GF-D8 (cell line): ENCODE measurements at regions not wholly inside any gene's neighbourhood (a gene's known extent, or its start where the extent isn't known, plus 50 kb on each side); places are given as distances from the start of the nearest gene placed in this dataset.

ENCODE experiments used
- DNase-seq: peaks from one replicate; lab custom pipeline; 2025; lab: John Stamatoyannopoulos, UW

DNA sequence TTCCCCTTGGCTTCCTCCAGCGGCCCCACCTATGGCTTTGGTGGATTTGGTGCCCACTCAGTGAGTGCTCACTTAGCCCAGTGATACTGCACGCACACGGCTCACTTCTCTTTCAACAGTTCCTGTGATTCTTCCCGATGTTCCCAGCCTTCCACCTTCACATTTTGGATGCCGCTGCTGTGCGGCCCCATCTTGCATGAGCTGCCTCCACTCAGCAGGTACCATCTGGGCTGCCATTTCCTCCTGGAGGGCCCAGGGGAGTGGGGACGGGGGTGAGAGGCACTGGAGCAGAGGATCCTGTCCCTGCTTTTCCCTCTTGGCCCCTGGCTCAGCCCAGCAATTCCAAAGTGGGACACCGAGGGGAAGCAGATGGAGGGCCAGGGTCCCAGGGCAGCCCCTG, 323.3 kb upstream of the ZNF32 start:
- DNase-seq: no peak

DNA sequence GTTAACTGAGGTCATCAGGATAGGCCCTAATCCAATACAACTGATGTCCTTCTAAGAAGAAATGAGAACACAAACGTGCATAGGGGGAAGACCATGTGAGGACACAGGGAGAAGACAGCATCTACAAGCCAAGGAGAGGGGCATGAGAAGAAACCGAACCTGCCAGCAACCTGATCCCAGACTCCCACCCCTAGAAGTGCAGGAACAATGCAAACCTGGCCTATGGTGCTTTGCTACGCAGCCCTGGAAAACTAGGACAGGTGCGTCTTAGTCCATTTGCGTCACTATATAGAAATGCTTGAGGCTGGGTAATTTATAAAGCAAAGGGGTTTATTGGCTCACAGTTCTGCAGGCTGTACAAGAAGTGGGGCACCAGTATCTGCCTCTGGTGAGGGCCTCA, 322.6 kb upstream of the ZNF32 start:
- DNase-seq: no peak

DNA sequence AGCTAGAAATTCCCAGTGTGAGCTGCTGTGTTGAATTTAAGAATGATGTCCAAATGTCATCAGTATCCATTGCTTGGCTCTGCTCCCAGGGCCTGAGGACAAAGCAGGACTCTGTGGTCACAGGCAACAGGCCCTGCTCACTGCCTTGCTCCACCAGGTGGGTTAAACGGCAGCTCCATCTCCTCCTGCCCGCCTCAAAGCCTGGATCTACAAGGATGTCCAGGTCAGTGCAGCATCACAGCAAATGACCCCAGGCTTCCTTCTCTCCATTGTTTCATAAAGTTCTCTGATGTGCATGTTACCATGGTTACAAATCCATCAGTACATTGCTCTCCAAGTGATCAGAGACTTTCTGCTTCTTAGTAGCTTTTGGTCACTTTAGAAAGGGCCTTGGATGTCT, 322.0 kb upstream of the ZNF32 start:
- no peak for DNase-seq

DNA sequence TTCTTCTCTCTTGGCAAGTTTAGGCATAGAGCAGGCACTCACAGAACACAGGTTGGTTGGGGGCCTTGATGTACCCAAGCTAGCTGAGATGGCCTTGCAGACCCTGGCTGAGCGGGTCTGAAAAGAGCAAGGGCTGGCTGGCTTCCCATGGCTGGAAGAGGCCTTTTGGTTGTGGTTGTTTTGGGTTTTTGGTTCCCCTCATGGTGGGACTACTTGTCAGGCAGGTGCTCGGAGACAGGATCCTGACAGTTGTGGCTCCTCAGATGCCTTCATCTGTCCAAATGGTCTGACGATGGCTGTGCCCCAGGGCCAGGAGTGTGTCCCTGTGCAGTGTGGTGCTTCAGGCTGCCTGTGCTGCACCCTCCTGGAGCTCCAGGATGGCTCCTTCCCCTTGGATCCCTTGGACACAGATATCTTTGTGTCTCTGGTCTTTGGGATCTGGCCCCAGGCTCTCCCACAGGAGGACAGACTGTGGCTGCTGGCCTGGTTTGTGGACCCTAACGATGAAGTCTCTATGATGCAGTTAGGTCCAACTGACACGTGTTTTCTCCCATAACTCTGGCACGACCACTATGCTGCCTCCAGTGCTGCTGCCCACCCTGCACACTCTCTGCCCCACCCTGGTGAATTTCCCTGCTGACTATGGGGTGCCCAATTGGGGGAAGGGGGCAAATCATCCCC, 321.5 kb upstream of the ZNF32 start:
- no peak for DNase-seq

DNA sequence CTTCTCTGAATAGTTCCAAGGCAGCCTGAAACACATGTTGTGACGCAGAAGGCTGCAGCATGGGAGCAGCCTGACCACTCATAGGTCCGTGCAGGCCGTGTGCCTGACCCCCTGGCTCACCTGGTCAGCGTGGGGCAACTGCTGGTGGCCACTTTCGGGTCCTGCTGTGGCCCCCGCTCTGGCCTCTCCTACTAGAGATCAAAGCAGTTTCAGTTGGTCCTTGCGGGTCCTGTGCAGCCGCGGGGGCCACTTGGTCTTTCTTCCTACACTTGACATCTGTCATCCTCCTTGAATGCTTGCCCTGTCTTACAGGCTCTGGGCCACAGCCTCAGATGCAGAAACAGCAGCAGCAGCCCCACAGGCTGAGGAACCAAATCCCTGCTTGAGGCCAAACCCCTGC, 320.8 kb upstream of the ZNF32 start:
- DNase-seq: no peak

DNA sequence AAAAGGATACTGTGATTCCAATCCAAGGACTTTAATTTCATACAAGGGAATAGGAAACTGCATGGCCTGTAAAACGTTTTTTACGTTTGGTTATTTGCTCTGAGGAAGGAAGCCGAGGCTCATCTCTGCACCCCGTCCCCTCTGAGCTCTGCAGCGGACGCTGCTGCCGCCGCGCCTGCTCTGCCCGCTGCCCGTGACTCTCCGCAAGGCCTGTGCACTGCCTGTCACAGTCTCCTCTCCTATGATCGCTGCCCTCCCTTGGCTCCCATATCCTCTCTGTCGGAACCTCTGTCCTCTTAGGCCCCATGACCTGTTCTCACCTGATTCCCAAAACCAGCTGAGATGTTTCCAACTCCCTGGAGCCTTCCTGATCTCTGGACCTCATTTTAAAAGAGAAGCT, 320.3 kb upstream of the ZNF32 start:
- no peak for DNase-seq

DNA sequence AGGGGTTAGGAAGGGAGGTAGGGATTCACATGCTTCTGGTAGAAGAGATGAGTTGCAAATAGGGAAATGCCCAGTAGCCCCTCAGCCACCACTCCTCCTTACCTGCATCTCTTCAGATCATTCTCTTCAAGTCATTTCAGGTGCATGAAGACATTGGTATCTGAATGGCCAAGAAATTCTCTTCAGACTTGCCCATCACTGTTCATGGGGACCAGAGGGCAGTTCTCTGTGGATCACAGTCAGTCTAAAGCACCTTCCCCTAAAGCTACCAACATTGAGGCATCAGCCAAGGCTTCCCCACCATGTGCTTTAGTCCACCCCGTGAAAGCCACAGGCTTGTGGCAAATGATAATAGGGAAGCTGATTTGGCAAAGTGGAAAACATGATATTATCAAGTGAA, 319.4 kb upstream of the ZNF32 start:
- no peak for DNase-seq

DNA sequence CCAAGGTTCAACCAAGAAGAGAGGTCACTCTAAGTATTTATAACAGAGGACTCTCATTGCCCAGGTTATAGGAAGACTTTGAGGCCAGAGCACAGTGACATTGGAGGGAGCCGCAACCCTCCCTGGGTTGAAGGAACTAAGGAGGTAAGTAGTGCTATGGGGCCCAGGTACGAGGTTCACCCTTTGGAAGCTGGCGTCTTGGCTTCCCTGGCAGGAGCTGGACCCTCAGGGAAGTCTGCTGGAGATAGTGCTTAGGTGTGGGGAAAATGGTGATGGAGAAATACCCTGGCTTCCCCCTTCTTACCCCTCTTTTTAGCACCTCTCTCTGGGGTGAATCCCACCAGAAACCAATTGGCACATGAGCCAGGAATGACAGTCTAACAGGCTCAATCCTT, 317.9 kb upstream of the ZNF32 start:
- DNase-seq: no peak

DNA sequence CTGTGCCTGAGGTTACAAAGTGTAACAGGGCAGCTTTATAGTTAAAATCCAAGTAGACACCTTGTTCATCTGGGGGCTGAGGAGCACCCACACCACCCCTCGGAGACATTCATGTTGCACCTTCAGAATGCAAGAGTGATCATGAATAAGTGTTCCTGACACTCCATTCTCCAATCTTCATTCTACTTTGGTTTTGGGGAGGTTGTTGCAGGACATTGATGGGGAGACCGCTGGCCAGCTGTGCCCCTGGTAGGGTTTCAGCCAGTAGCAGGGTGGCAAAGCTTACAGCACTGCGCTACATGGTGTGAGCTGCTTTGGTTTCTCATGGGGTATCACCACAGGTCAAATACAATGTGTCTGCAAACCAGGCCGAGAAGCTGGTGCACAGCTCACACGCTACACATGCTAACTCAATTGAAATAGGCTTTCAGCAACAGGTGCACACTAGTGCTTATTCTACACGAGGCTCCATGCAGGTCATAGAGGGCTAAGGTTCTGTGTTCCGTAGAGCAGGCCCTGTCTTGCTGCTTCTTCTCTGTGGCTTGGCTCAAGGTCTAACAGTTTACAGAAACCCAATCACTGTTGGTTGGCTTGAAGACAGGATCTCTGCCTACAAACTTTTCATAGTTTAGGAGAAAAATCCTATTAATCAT, 317.4 kb upstream of the ZNF32 start:
- no peak for DNase-seq

DNA sequence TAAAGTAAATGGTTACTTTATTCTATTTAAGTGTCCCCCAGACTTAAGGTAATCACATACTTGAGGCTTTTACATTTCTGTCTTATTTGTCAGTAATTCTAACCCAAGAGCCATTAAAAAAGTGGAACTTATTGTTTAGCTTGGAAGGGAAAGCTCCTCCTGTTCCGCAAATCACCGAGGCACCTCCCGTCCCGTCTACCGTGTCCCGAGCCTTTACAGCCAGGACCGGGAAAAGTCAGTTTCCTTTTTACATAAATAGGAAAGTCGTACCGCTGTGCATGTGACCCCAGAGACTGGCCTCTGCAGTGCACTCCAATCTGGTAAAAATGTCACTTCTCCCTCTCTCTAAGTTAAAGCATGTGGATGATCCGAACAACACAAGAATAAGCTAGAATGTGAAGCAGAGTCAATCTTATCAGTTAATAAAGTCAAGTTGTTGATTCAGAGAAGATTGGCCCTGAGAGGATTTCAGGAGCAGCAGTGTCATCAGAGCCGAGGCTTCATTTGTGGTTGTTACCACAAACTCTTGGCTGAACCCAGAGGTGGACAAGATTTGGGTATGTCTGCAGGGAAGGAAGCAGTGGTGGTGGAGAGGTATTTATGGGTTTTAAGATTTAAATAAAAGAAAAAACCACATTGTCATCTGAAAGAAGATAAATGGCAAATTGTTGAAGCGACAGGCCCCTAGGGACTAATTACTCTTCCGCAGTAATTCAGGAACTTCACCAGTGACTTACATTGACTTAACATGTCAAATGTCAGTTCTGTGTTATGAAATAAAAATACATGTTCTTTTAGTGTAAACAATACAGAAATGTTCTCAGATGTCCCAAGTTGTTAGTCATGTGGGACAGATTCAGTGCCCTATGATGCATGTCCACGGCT, 316.6 kb upstream of the ZNF32 start:
- no peak for DNase-seq

DNA sequence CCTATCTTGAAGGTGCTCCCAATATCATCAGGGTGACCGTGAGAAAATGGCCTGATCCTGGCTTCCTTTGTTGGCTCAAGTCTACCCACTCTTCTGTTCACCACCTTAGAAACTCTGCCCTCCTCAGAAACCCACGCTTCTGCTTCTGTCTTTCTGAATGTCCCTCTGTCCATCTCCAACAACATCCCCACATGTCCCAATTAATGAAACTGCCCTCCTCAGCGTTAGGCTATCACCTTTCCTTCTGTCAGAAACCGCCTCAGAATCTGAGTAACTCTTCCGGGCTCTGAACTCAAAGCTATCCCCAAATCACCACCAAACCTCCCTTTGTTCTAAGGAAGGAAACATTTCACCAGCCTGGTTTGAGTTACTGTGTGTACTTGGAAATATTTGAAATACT, 315.8 kb upstream of the ZNF32 start:
- DNase-seq: no peak

DNA sequence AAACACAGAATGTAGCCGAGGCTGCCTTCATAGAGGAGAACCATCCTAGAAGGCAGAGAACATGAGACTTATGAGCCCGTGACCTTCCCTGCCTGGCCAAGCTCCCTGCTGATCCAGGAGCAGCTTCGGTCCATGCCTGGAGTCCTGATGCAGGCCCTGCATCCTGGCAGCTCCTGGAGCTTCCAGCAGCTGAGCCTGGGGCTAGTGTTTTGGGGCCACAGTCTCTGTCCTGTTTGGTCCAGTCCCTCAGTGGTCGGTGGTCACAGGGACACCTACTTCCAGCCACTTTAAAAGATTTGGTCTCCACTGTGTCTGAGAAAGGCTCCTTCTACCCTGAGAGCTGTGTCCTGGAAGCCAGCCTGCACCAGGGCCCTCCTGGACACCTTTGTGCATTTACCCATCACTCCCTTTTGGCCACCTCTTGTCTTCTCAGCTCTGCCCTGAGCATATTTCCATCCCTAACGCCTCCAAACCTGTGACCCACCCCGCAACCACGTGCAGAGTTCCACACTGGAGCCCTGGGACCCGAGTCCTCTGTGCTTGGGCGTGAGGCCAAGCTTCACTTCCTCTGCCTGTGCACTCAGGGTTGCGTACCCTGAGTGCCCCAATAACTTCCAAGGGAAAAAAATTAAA, 315.2 kb upstream of the ZNF32 start:
- no peak for DNase-seq

DNA sequence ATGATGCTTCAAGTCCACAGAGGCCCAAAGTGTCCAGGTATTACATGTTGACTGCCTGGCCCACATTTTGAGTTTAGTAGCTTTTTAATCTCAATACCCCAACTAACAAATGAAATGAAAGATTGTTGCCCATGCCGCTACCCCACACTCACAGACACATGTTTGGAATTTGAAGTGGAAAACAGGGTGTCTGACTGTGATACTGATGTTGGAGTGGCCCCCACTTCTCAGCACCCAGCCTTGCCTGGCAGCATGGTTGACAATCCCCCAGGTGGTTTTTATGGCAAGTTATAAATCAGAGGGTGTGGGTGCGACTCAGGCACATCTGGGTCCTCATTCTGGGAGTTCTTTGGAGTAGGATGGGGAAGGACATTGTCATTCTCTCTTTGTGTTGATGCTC, 314.7 kb upstream of the ZNF32 start:
- DNase-seq: no peak

DNA sequence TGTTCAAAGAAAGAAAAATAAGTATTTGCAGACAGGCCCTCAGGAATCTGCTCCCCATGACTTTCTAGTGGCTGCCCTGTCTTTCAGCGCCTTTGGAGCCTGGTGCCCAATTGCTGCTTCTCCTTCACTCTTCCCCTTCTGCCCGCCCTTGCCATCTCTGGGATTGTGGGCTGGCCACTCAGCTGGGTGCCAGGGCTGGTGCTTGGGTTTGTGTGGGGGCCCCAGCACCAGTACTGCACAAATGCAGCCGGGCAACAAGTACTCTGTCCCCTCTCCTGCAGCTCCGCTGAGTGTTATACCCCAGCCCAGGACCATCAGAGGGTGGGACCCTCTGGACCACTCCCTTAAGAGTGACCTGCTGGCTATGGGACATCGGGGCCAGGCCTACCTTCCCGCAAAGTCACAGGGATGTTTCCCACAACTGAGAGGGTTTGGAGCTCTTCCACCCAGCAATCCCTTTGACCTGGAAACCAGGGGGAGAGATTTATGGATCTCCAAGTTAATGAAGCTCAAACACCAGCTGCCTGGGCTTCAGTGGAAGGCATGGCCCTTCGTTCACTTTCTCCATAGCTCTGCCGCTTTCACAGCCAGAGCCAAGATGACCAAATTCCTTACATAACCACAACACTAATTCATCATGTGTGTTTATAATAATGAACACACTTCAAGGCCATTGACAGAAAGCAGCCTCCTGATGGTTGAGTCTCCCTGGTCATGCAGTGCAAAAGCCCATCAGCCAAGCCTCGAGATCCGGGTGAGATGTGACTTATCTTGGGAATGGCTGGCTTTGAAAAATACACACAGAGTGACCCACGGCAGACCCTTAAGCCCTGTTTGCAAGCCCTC, 313.9 kb upstream of the ZNF32 start:
- DNase-seq: no peak

DNA sequence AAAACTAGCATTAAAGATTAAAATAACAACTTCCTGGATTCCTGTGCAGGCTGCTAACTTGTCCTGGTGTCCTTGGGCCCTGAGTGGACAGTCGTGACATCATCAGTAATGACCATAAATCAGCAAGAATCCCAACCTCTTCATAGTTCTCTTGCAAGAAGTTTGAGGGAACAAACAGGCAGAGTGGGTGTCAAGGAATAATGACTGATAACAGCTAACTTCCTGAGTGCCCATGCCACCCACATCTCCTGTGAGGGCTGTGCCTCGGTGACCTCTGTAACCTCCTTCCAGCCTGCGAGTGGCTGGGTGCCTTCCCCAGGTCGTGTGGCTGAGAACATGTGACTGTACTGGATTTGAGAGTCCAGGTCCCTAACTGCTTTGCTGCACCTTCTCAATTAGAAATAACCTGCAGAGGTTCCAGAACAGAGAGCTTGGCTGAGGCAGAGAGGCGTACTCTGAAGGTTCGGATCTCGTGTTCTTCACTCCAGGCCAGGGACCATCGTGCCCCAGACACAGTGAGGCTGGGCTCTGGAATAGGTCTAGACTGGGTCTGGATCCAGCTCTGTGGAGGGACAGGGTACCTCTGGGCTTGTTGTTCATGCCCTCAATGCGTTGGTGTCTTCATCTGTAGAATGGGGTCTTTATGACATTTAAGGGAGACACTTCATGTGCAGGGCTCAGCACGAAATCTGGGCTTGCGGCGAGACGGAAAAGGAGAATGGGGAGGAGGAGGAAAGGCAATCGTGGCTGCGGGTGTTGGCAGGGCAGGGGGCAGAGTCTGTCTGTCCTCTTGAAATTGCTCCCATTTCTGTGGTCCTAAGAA, 313.1 kb upstream of the ZNF32 start:
- no peak for DNase-seq

DNA sequence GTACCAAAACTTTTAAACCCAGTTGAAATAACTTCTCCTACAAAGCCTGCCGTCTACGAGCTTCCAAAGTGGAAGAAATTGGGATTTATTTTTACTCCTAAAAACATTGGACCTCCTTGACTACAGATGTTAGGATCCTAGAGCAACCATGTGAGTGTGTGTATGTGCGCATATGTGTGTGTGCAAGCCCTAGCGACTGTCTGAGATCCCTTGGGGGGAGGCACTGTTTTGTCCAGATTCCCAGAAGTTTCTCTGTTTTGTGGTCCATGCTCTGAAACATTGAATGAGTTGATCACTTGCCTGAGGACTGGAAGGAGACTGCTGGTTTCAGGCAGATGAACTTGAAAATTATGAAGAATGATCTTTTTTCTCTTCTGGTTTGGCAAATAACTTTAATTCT, 312.3 kb upstream of the ZNF32 start:
- no peak for DNase-seq

DNA sequence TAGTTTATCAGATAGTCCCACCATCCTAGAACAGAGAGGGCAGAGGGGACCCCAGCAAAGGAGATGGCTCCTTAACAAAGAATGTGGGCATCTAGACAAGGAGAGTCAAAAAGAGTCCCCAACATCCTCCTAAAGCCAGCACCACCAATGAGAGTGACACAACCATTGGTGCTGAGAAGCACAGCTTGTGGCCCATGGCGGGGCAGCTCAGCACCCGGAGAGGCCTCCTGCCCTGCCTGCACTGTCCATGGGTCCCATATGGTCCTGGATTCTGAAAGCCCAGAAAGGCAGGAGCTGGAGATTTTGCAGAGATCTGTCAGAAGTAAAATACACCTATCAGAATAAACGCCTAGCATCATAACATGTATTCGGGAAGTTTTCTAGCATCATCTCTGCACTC, 311.8 kb upstream of the ZNF32 start:
- DNase-seq: no peak

DNA sequence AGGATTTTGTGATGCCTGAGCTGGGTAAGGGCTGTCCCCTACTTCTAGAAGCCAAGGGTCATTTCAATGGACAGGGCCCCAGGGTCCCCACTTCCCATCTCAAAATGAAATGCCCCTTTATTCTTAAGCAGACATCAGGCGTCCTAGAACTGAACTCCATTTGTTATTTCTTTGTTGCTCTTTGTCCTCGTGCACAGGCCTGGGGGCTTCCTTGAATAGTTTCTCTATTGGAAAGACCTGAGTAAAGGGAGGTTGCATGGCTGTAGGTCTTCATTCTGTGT, 311.4 kb upstream of the ZNF32 start:
- DNase-seq: no peak

DNA sequence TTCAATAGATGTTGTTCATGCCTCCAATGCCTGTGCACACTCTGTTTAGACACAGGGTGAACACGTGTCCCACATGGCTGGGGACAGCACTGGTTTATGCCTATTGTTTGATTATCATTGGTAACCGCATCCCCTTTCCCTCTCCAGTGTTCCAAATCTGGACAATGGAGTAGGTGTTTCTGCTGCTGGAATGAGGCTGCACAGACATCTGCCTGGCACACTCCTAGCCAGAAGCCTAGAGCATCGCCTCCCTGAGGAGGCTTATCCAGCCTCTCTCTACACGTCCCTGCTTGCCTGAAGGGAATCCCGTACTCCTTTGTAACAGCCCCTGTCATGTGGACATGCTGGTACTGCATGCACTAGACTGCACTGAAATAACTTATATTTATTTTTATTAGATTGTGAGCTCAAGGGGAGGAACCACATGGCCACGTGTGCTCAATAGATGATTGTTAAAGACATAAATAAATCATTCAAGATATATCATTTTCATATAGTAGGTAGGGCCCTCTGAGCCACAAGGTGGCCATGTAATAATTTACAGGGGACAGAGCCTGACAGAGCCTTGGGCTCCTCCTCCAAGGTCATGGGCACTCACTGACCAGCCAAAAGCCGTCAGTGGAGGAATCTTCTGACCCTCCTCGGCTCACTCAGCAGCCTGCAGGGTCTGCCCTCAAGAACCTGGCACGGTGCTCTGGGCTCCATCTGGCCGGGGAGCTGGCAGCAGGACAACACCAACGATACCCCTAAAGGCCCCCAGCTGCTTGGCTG, 310.9 kb upstream of the ZNF32 start:
- no peak for DNase-seq

DNA sequence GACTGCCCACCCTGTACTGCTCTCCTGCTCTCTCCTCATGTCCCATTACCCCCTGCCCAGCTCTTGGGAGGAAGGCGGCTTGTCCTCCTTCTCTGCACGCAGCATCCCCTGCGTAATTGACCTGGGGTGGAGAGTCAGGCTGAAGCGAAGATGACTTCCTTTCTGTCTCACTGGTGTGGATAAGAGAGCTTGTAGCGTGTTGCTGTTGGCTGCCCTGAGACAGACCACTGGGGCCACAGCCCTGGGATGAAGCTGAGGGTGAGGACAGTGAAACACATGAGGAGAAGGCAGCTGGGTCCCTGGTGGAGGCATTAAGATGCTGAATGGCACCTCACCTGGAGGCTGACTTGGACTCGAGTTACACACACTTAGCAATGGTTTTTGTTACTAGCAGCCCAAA, 310.3 kb upstream of the ZNF32 start:
- no peak for DNase-seq

DNA sequence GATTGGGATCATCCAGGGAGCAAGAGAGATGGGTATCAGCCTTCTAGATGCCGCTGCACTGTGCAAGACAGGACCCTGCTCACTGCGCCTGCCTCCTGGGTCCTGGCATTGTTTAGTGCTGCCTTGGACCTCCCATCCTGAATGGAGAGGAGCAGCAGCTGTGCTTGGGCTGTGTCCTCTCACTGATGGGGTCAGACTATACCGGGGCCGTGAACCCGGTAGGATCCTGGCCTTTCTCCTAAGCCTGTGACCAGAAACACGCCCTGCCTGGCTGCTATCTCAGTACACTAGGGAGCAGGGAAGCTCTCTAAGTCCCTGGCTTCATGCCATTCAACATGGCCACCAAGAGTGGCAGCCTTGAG, 309.4 kb upstream of the ZNF32 start:
- no peak for DNase-seq
